HepG2 (cell line): ENCODE measurements at regions not wholly inside any gene's neighbourhood (a gene's known extent, or its start where the extent isn't known, plus 50 kb on each side); places are given as distances from the start of the nearest gene placed in this dataset.

Source experiments
- ATAC-seq: fragments of 200-7000 bp; cut with Tn5 transposase; 3 replicates; pipeline ENCODE4 v1.9.1; 2020; ENCODE audit warnings: mild to moderate bottlenecking, moderate library complexity
- BruUV-seq: library from RNA; stranded (reverse); fragments of 400-500 nt; replicated peaks from 2 replicates; lab custom pipeline; 2021; lab: Mats Ljungman, UMichigan
- CTCF ChIA-PET: fragments of 300-600 bp; formaldehyde crosslinking; extraction: SDS; loops from one replicate; lab custom pipeline; 2021; ENCODE audit warnings: low total read pairs, inconsistent platforms, low intra/inter-chr PET ratio; lab: Yijun Ruan, JAX
- POLR2A ChIA-PET: fragments of 350-600 bp; sonication (Branson Sonifier 250); formaldehyde crosslinking; loops from one replicate; lab custom pipeline; 2020; ENCODE audit warnings: antibody characterized with exemption, inconsistent platforms; lab: Yijun Ruan, JAX
- DNase-seq: peaks from one replicate; pipeline ENCODE4 v3.0.0-alpha.2; 2015; ENCODE audit warnings: low spot score
- FAIRE-seq: peaks from 3 replicates; lab custom pipeline; 2011; peaks lifted over from hg19 to GRCh38; lab: Jason Lieb, UNC
- H2AFZ ChIP-seq: one replicate; pipeline ENCODE4 v1.6.1; 2011; ENCODE audit warnings: low read length, inconsistent platforms
- H3K27ac ChIP-seq: fragments of 300-600 bp; 3 replicates; pipeline ENCODE4 v1.8.0; 2011; ENCODE audit warnings: mixed run types, mild to moderate bottlenecking, mixed read lengths, low read length, inconsistent platforms; ENCODE audit not compliant: insufficient read depth; ENCODE audit errors: extremely low read length
- H3K27me3 ChIP-seq, 2 experiments: fragments of 200-600 bp in 1 of 2; 2 replicates in 1 of 2; 3 replicates in 1 of 2; pipeline versions ENCODE4 v1.6.0 to v1.8.0; 2011; ENCODE audit warnings: low read length in 2 of 2, mild to moderate bottlenecking in 2 of 2, moderate library complexity in 2 of 2, inconsistent platforms in 1 of 2; ENCODE audit not compliant: insufficient read depth in 2 of 2, control insufficient read depth in 1 of 2
- H3K36me3 ChIP-seq, 2 experiments: fragments of 200-600 bp in 1 of 2; replicated peaks in 1 of 2; 2 replicates in 1 of 2; 3 replicates in 1 of 2; pipeline versions ENCODE4 v1.5.1 to v1.8.0; 2011; ENCODE audit warnings: low read length in 2 of 2, inconsistent platforms in 1 of 2; ENCODE audit not compliant: insufficient read depth in 2 of 2, control insufficient read depth in 1 of 2
- H3K4me1 ChIP-seq: 2 replicates; pipeline ENCODE4 v1.5.1; 2012; ENCODE audit warnings: low read length, inconsistent platforms; ENCODE audit not compliant: insufficient read depth
- H3K4me2 ChIP-seq: 2 replicates; pipeline ENCODE4 v1.6.0; 2011; ENCODE audit warnings: low read depth, low read length, inconsistent platforms
- H3K4me3 ChIP-seq, 3 experiments: fragments of 200-600 bp in 1 of 3; sonication (generic), shearing (Covaris generic) in 1 of 3; replicated peaks in 1 of 3; 2 replicates each; pipeline ENCODE4 v1.5.1; 2011 to 2016; ENCODE audit warnings: low read length in 3 of 3, inconsistent platforms in 2 of 3, low read depth in 2 of 3, mild to moderate bottlenecking in 2 of 3, control low read depth in 1 of 3, mixed read lengths in 1 of 3; ENCODE audit not compliant: insufficient read depth in 1 of 3
- H3K79me2 ChIP-seq: one replicate; pipeline ENCODE4 v1.6.1; 2011; ENCODE audit warnings: low read length, inconsistent platforms; ENCODE audit not compliant: insufficient read depth
- H3K9ac ChIP-seq: 2 replicates; pipeline ENCODE4 v1.6.0; 2011; ENCODE audit warnings: mild to moderate bottlenecking, low read depth, low read length, inconsistent platforms; ENCODE audit not compliant: insufficient read depth
- H3K9me3 ChIP-seq: 2 replicates; pipeline ENCODE4 v1.5.1; 2012; ENCODE audit warnings: mild to moderate bottlenecking, low read length
- H4K20me1 ChIP-seq: 2 replicates; pipeline ENCODE4 v1.6.0; 2011; ENCODE audit warnings: inconsistent platforms, mild to moderate bottlenecking, low read length, moderate library complexity; ENCODE audit not compliant: insufficient read depth
- ATF7 ChIP-seq, 2 experiments: fragments of 450-650 bp in 1 of 2; sonication (generic) in 1 of 2; formaldehyde crosslinking in 1 of 2; IDR thresholded peaks; 2 replicates each; pipeline versions ENCODE4 v1.4.0 to v1.6.1; 2016 to 2020; ENCODE audit warnings: antibody characterized with exemption in 1 of 2, mild to moderate bottlenecking in 1 of 2, missing genetic modification reagents in 1 of 2
- CREB1 ChIP-seq, 2 experiments: fragments of 450-650 bp in 1 of 2; IDR thresholded peaks; 2 replicates each; pipeline ENCODE4 v1.6.1; 2016 to 2017; ENCODE audit warnings: control low read depth in 1 of 2, mild to moderate bottlenecking in 1 of 2, missing compliant biosample characterization in 1 of 2, missing genetic modification characterization in 1 of 2
- DNMT3B ChIP-seq: conservative IDR thresholded peaks from 2 replicates; pipeline ENCODE4 v1.6.1; 2016; ENCODE audit warnings: missing biosample characterization, control low read depth
- NFRKB ChIP-seq: fragments of 450-650 bp; IDR thresholded peaks from 2 replicates; pipeline ENCODE4 v1.6.1; 2017
- NR2F1 ChIP-seq, 2 experiments: fragments of 450-650 bp in 1 of 2; formaldehyde crosslinking in 1 of 2; IDR thresholded peaks; 2 replicates each; pipeline versions ENCODE4 v1.5.0 to v1.6.1; 2016 to 2020; ENCODE audit warnings: mild to moderate bottlenecking in 1 of 2, missing compliant biosample characterization in 1 of 2, missing genetic modification reagents in 1 of 2, moderate library complexity in 1 of 2
- ZNF468 ChIP-seq: sonication (generic); formaldehyde crosslinking; IDR thresholded peaks from 2 replicates; pipeline ENCODE4 v1.8.0; 2022; ENCODE audit warnings: mild to moderate bottlenecking, moderate library complexity, missing genetic modification reagents
- ZNF496 ChIP-seq: sonication (generic); formaldehyde crosslinking; IDR thresholded peaks from 2 replicates; pipeline ENCODE4 v1.8.1; 2023; ENCODE audit warnings: mild to moderate bottlenecking, moderate library complexity, missing genetic modification reagents; ENCODE audit not compliant: insufficient replicate concordance
- ZNF546 ChIP-seq: sonication (generic); formaldehyde crosslinking; conservative IDR thresholded peaks from 2 replicates; pipeline ENCODE4 v1.8.1; 2023; ENCODE audit warnings: mild to moderate bottlenecking, missing genetic modification reagents
- ZNF879 ChIP-seq: sonication (generic); formaldehyde crosslinking; IDR thresholded peaks from 2 replicates; pipeline ENCODE4 v1.8.1; 2023; ENCODE audit warnings: missing genetic modification reagents
- ZNF883 ChIP-seq: sonication (generic); formaldehyde crosslinking; IDR thresholded peaks from 2 replicates; pipeline ENCODE4 v1.5.1; 2020; ENCODE audit warnings: mild to moderate bottlenecking, missing genetic modification reagents; ENCODE audit errors: not compliant biosample characterization
- ZSCAN22 ChIP-seq: sonication (generic); formaldehyde crosslinking; IDR thresholded peaks from 2 replicates; pipeline ENCODE4 v1.4.0; 2020; ENCODE audit warnings: mild to moderate bottlenecking, missing genetic modification reagents
- WGBS: methylation state at CpG from one replicate; pipeline ENCODE4 v1.1.6; 2017; ENCODE audit warnings: low lambda C conversion rate; 5-methylcytosine and 5-hydroxymethylcytosine counted together
- in situ Hi-C: cut with HindIII; loops from 2 replicates; pipeline ENCODE4 v1.10.0; 2017; ENCODE audit warnings: low pct_unique_long_range_greater_than_20kb; ENCODE audit not compliant: extremely low pct_ligation_motif_present
- intact Hi-C: fragments of 100-400 bp; cut with micrococcal nuclease; formaldehyde crosslinking; loops from one replicate; pipeline ENCODE4 v1.10.0; 2022; ENCODE audit not compliant: unreplicated experiment
- TF ChIP-seq, protein P1 (sequence below): sonication (generic); formaldehyde crosslinking; IDR thresholded peaks from 2 replicates; pipeline ENCODE4 v1.4.0; 2020; ENCODE audit warnings: missing genetic modification reagents
- TF ChIP-seq, protein P2 (sequence below): sonication (generic); formaldehyde crosslinking; IDR thresholded peaks from 2 replicates; pipeline ENCODE4 v1.4.0; 2020; ENCODE audit warnings: missing genetic modification reagents
- TF ChIP-seq, protein P3 (sequence below): sonication (generic); formaldehyde crosslinking; IDR thresholded peaks from 2 replicates; pipeline ENCODE4 v1.9.0; 2021; ENCODE audit warnings: missing genetic modification reagents, mild to moderate bottlenecking, borderline replicate concordance

DNA sequence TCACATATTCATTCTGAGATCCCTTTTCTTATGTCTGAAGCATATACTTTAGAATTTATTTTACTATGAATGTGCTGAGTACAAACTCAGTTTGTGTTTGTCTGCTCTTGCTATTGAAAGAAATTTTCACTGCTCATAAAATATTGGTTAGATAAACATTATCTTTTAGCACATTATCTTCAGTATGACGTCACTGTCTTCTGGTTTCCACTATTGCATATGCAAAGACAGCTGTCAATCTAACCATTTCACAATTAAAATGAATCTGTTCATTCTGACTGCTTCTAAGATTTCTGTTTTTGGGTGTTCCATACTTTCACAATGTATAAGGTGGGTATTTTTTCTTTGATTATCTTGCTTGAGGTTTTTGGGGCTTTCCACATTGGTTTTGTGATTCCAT, 526.2 kb upstream of the CDH6 start:
- intact Hi-C loops, result no loop called here
- Histone ChIP-seq H2AFZ (no peak overlapping the region), H3K9ac (no peak overlapping the region), H3K4me2 (no peak overlapping the region), H3K79me2 (no peaks in the 10 kb centered on the region), H3K4me3 (no peak overlapping the region), H3K27me3 (no peaks in the 10 kb centered on the region), H3K27ac (no peak overlapping the region), H3K9me3 (no peaks in the 10 kb centered on the region), H3K36me3 (no peaks in the 10 kb centered on the region), H3K4me1 (no peaks in the 10 kb centered on the region), H4K20me1 (no peaks in the 10 kb centered on the region)
- ATAC-seq (no peak), DNase-seq (no peak), FAIRE-seq (no peak)
- BruUV-seq, result no TSS peak
- TF ChIP-seq ATF7 (IDR thresholded peaks at IDR 0.05), result peak; percentile 98
- no peak for TF ChIP-seq ATF7 (CRISPR knock-in tag; IDR thresholded peaks at IDR 0.05)
- TF ChIP-seq CREB1 (IDR thresholded peaks at IDR 0.05), result peak; percentile 95
- no peak for TF ChIP-seq CREB1 (CRISPR knock-in tag; IDR thresholded peaks at IDR 0.05)
- TF ChIP-seq NR2F1 (CRISPR knock-in tag; IDR thresholded peaks at IDR 0.05), result no peak
- 5% methylated on average over 1 of the region's 1 CpG for WGBS
- POLR2A ChIA-PET, result no interaction called here
- CTCF ChIA-PET, result no interaction called here
- in situ Hi-C loops, result no loop called here

DNA sequence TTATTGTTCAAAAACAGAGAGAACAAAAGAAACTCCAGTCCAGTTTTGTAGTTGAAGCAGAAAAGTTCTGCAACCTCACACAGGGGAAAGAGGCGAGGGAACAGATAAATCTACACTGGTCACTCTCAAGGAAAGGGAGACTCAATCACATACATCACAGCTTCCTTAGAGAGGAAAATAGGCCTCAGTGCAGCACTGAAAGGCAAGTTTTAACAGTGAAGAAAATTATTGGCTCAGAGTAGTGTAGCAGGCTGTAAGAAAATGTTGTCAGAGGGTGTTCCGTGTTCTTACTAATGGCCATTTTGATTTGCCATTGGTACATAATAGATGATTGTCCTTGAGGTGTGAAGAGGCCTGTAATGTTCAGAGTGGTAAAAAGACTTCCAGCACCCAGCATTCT, 530.0 kb upstream of the CDH6 start:
- POLR2A ChIA-PET, result no interaction called here
- TF ChIP-seq NFRKB, result no peak
- no peak for TF ChIP-seq ZSCAN22 (CRISPR knock-in tag)
- TF ChIP-seq ZNF883 (CRISPR knock-in tag), result no peak
- TF ChIP-seq DNMT3B, result no peak
- no peak for TF ChIP-seq ZNF468 (CRISPR knock-in tag)
- no peak for TF ChIP-seq ZNF546 (CRISPR knock-in tag)
- TF ChIP-seq, protein P1, sequence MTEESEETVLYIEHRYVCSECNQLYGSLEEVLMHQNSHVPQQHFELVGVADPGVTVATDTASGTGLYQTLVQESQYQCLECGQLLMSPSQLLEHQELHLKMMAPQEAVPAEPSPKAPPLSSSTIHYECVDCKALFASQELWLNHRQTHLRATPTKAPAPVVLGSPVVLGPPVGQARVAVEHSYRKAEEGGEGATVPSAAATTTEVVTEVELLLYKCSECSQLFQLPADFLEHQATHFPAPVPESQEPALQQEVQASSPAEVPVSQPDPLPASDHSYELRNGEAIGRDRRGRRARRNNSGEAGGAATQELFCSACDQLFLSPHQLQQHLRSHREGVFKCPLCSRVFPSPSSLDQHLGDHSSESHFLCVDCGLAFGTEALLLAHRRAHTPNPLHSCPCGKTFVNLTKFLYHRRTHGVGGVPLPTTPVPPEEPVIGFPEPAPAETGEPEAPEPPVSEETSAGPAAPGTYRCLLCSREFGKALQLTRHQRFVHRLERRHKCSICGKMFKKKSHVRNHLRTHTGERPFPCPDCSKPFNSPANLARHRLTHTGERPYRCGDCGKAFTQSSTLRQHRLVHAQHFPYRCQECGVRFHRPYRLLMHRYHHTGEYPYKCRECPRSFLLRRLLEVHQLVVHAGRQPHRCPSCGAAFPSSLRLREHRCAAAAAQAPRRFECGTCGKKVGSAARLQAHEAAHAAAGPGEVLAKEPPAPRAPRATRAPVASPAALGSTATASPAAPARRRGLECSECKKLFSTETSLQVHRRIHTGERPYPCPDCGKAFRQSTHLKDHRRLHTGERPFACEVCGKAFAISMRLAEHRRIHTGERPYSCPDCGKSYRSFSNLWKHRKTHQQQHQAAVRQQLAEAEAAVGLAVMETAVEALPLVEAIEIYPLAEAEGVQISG, result no peak
- TF ChIP-seq, protein P2, sequence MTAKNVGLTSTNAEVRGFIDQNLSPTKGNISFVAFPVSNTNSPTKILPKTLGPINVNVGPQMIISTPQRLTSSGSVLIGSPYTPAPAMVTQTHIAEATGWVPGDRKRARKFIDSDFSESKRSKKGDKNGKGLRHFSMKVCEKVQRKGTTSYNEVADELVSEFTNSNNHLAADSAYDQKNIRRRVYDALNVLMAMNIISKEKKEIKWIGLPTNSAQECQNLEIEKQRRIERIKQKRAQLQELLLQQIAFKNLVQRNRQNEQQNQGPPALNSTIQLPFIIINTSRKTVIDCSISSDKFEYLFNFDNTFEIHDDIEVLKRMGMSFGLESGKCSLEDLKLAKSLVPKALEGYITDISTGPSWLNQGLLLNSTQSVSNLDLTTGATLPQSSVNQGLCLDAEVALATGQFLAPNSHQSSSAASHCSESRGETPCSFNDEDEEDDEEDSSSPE, result no peak
- no peak for TF ChIP-seq ZNF496 (CRISPR knock-in tag)
- TF ChIP-seq, protein P3, sequence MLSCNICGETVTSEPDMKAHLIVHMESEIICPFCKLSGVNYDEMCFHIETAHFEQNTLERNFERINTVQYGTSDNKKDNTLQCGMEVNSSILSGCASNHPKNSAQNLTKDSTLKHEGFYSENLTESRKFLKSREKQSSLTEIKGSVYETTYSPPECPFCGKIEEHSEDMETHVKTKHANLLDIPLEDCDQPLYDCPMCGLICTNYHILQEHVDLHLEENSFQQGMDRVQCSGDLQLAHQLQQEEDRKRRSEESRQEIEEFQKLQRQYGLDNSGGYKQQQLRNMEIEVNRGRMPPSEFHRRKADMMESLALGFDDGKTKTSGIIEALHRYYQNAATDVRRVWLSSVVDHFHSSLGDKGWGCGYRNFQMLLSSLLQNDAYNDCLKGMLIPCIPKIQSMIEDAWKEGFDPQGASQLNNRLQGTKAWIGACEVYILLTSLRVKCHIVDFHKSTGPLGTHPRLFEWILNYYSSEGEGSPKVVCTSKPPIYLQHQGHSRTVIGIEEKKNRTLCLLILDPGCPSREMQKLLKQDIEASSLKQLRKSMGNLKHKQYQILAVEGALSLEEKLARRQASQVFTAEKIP (CRISPR knock-in tag), result no peak
- no peak for TF ChIP-seq ZNF879 (CRISPR knock-in tag)

More for the DNA sequence above, 530.0 kb upstream of the CDH6 start:
- Histone ChIP-seq H3K4me3 (no peak overlapping the region), H3K9me3 (no peaks in the 10 kb centered on the region), H4K20me1 (no peaks in the 10 kb centered on the region), H3K27me3 (no peaks in the 10 kb centered on the region), H3K36me3 (no peaks in the 10 kb centered on the region), H3K27ac (no peak overlapping the region), H3K9ac (no peak overlapping the region), H3K79me2 (no peaks in the 10 kb centered on the region), H3K4me2 (no peak overlapping the region), H2AFZ (no peak overlapping the region), H3K4me1 (no peaks in the 10 kb centered on the region; the same call in 1 of the 2 replicates)
- CTCF ChIA-PET, result no interaction called here
- intact Hi-C loops (no loop called here), in situ Hi-C loops (no loop called here)
- WGBS, result 4% methylated on average over 2 of the region's 2 CpGs
- FAIRE-seq (no peak), DNase-seq (no peak), ATAC-seq (no peak)
- BruUV-seq, result no TSS peak
